SK-N-DZ (cell line): ENCODE measurements at regions not wholly inside any gene's neighbourhood (a gene's known extent, or its start where the extent isn't known, plus 50 kb on each side); places are given as distances from the start of the nearest gene placed in this dataset.

Experiments
- DNase-seq: peaks from one replicate; pipeline ENCODE4 v3.0.0-alpha.2; 2015; ENCODE audit warnings: low spot score

GRCh38 chr2:38450509-38450908 lies 73.4 kb upstream of the ATL2 start:
- DNase-seq: no peak

- DNase-seq: no peak
These were observed 71.8 kb upstream of the ATL2 start for GRCh38 chr2:38448692-38449410.

GRCh38 chr2:38446906-38447561 lies 70.0 kb upstream of the ATL2 start:
- DNase-seq: no peak

GRCh38 chr2:38446418-38446817 lies 69.3 kb upstream of the ATL2 start:
- no peak for DNase-seq

- no peak for DNase-seq
These were observed 67.2 kb upstream of the ATL2 start for GRCh38 chr2:38444247-38444646.

GRCh38 chr2:38442643-38443541 lies 65.8 kb upstream of the ATL2 start:
- DNase-seq: peak; percentile 44

- DNase-seq: no peak
These were observed 64.3 kb upstream of the ATL2 start for GRCh38 chr2:38441346-38441745.

GRCh38 chr2:38440655-38441054 lies 63.6 kb upstream of the ATL2 start:
- peak; percentile 28 for DNase-seq

GRCh38 chr2:38439863-38440262 lies 62.8 kb upstream of the ATL2 start:
- no peak for DNase-seq

- DNase-seq: no peak
These were observed 62.0 kb upstream of the ATL2 start for GRCh38 chr2:38438883-38439612.

- DNase-seq: no peak
These were observed 61.2 kb upstream of the ATL2 start for GRCh38 chr2:38438133-38438882.

- DNase-seq: no peak
These were observed 59.2 kb upstream of the ATL2 start for GRCh38 chr2:38436227-38436664.

GRCh38 chr2:38435775-38436174 lies 58.7 kb upstream of the ATL2 start:
- DNase-seq: peak; percentile 45

GRCh38 chr2:38434595-38434994 lies 57.5 kb upstream of the ATL2 start:
- no peak for DNase-seq

- DNase-seq: no peak
These were observed 56.5 kb upstream of the ATL2 start for GRCh38 chr2:38433607-38433975.

GRCh38 chr2:38432820-38433606 lies 55.9 kb upstream of the ATL2 start:
- peak; percentile 25 for DNase-seq

GRCh38 chr2:38430597-38431207 lies 53.6 kb upstream of the ATL2 start:
- DNase-seq: no peak

GRCh38 chr2:38430196-38430595 lies 53.1 kb upstream of the ATL2 start:
- no peak for DNase-seq

- DNase-seq: no peak
These were observed 50.9 kb upstream of the ATL2 start for GRCh38 chr2:38427936-38428335.

- no peak for DNase-seq
These were observed 50.0 kb upstream of the ATL2 start for GRCh38 chr2:38427054-38427453.
